IPS-15b (cell line): ENCODE measurements at regions not wholly inside any gene's neighbourhood (a gene's known extent, or its start where the extent isn't known, plus 50 kb on each side); places are given as distances from the start of the nearest gene placed in this dataset.

Source experiments
- H3K27me3 ChIP-seq: one replicate; pipeline ENCODE4 v1.6.1; 2013; ENCODE audit warnings: low read length; ENCODE audit not compliant: control insufficient read depth, insufficient read depth
- H3K36me3 ChIP-seq: one replicate; pipeline ENCODE4 v1.6.1; 2013; ENCODE audit warnings: low read length; ENCODE audit not compliant: control insufficient read depth, insufficient read depth
- H3K4me1 ChIP-seq: one replicate; pipeline ENCODE4 v1.6.1; 2013; ENCODE audit warnings: mild to moderate bottlenecking, low read length; ENCODE audit not compliant: control insufficient read depth, insufficient read depth
- H3K4me3 ChIP-seq: one replicate; pipeline ENCODE4 v1.5.1; 2013; ENCODE audit warnings: low read depth, low read length
- H3K9ac ChIP-seq: one replicate; pipeline ENCODE4 v1.6.1; 2013; ENCODE audit warnings: low read depth, mild to moderate bottlenecking, low read length
- H3K9me3 ChIP-seq: one replicate; pipeline ENCODE4 v1.6.1; 2013; ENCODE audit warnings: mild to moderate bottlenecking, low read length; ENCODE audit not compliant: control insufficient read depth, insufficient read depth

DNA sequence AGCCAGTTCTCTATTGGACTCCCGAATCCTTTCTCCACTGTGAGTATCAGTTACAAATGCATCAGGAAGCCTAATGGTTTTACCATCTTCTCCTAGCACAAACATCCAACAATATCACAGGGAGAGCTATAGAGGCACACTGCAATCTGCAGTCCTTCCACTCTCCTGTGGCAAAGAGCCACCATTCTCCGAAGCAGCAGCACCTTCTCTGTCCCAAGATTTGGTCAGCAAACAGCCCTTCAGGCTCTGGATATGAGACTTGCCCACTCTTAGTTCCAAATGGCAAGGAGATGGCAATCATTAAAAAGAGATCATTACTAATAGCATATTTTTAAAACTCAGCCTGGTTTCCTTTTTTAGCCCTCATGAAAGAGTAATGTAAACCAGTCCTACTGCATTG, 223.4 kb downstream of the HS3ST3A1 start:
- Histone ChIP-seq H3K9me3 (no peaks in the 10 kb centered on the region), H3K27me3 (no peaks in the 10 kb centered on the region), H3K9ac (no peak overlapping the region), H3K4me3 (no peak overlapping the region), H3K4me1 (no peaks in the 10 kb centered on the region), H3K36me3 (no peaks in the 10 kb centered on the region)

DNA sequence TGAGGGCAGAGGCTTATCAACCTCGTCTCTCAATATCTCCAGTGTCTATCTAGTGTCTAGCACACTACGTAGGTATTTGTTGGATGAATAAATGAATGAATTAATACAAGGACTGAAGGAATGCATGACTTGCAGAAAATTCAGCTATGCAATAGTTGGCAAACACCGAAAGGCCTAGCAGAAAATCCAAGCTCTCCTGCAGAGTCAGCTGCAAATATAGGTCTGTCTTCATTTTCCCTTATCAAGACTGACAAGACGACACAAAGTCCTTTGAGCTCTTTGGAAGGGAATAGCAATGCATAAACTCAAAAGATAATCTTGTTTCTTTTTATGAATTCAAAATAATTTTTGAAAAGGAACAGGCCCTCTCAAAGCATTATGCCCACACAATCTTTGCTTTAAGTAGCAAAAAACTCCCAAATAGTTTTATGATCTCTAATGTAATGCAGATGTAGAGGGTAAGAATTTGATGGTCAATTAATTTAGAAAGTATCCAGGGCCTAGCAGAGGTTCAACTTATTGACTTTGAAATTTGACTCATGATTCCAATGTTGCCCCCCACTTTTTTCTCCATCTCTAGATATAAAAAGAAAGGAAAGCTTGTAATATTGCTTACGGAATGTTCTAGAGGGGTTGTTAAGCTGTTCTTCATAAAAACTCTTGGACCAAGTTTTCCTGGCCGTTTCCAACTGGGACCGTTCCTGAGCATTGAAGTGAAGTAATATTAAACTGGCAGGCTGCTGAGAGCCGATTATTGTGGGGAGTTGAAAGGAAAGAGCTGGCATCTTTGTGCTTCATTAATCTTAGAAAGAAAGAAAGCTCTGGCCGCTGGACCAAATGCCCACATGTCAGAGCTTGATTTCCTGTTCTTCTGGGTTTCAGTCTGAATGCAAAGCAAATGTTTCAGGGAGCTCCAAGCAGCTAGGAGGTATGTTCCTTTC, 227.3 kb downstream of the HS3ST3A1 start:
- Histone ChIP-seq H3K9me3 (no peaks in the 10 kb centered on the region), H3K27me3 (peaks cover 4% of the 10 kb centered on the region), H3K9ac (no peak overlapping the region), H3K4me1 (no peaks in the 10 kb centered on the region), H3K36me3 (no peaks in the 10 kb centered on the region), H3K4me3 (no peak overlapping the region)

DNA sequence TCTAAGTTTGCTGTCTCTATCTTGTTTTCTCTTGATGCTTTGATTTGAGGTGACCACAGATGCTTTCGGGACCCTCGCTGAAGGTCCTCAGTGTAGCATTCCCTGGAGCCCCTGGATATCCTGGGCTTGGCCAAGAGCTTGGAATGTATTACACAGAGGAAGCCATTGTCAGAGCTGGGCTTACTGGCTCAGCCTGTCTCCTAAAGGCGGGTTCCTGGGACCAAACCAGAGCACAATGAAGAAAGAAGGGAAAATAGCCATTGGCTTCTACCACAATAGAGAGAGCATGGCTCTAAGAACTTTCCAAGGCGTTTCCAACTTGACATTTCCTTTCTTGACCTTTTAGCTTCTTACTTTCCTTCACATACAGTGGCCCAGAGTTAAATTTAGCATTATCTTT, 229.3 kb downstream of the HS3ST3A1 start:
- H3K27me3 ChIP-seq: peaks cover 4% of the 10 kb centered on the region
- no peak overlapping the region for H3K9ac ChIP-seq
- H3K4me1 ChIP-seq: no peaks in the 10 kb centered on the region
- H3K4me3 ChIP-seq: no peak overlapping the region
- no peaks in the 10 kb centered on the region for H3K36me3 ChIP-seq
- no peaks in the 10 kb centered on the region for H3K9me3 ChIP-seq

DNA sequence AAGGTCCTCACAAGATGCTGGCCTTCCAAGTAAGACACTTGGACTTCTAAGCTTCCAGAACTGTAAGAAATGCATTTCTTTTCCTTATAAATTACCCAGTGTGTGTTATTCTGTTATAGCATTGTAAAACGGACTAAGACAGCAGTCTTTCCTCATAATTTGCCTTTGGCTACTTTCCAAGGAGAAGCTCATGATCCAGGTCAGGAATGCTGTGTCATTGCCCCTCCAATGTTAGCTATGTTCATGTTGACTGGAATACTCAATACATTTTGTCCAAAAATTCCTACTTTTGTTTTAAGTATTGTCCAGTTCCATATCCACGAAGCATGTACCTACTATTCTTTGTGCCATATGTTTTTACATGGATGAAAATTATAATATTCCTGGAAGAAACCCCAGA, 234.6 kb downstream of the HS3ST3A1 start:
- no peak overlapping the region for H3K9ac ChIP-seq
- H3K4me1 ChIP-seq: no peaks in the 10 kb centered on the region
- H3K4me3 ChIP-seq: no peak overlapping the region
- H3K9me3 ChIP-seq: no peaks in the 10 kb centered on the region
- peaks cover 55% of the 10 kb centered on the region for H3K27me3 ChIP-seq
- H3K36me3 ChIP-seq: no peaks in the 10 kb centered on the region

DNA sequence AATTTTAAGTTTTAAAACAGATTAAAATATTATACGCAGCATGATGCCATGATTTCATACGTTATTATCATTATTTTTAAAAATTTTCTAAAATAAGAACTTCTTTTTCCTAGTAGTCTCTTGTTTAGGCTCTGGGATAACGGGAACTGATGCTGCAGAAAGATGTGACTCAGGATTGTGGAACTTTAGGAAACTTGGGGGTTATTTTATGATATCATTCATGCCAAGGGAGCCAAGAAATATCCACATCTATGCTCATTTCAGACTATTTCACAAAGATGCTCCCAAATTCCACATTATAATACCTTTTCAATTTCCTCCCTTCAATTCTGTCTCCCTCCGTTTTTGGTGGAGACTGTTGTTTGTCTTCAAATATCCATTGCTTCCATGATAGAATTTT, 236.4 kb downstream of the HS3ST3A1 start:
- Histone ChIP-seq H3K9ac (no peak overlapping the region), H3K36me3 (no peaks in the 10 kb centered on the region), H3K4me3 (no peak overlapping the region), H3K9me3 (no peaks in the 10 kb centered on the region), H3K27me3 (peaks cover 69% of the 10 kb centered on the region), H3K4me1 (no peaks in the 10 kb centered on the region)

DNA sequence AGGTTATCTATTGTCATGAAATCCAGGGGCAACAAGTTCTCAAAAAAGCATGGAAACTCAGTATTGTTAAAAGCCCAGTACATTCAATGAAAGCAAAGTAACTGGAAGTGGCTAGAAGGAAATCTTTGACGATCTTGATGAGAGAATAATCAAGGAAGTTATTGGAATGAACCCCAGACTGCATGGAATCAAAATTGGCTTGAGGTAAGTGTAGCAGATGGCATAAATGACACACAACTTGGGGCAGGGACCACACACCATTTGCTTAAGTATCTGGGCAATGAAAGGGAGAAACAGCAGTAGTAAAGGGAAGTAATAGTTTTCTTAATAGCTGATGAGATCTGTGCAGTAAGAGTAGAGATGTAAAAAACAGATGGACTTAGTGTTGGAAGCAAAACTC, 238.0 kb downstream of the HS3ST3A1 start:
- Histone ChIP-seq H3K4me1 (no peaks in the 10 kb centered on the region), H3K9ac (no peak overlapping the region), H3K27me3 (peaks cover 79% of the 10 kb centered on the region), H3K9me3 (no peaks in the 10 kb centered on the region), H3K4me3 (no peak overlapping the region), H3K36me3 (no peaks in the 10 kb centered on the region)

DNA sequence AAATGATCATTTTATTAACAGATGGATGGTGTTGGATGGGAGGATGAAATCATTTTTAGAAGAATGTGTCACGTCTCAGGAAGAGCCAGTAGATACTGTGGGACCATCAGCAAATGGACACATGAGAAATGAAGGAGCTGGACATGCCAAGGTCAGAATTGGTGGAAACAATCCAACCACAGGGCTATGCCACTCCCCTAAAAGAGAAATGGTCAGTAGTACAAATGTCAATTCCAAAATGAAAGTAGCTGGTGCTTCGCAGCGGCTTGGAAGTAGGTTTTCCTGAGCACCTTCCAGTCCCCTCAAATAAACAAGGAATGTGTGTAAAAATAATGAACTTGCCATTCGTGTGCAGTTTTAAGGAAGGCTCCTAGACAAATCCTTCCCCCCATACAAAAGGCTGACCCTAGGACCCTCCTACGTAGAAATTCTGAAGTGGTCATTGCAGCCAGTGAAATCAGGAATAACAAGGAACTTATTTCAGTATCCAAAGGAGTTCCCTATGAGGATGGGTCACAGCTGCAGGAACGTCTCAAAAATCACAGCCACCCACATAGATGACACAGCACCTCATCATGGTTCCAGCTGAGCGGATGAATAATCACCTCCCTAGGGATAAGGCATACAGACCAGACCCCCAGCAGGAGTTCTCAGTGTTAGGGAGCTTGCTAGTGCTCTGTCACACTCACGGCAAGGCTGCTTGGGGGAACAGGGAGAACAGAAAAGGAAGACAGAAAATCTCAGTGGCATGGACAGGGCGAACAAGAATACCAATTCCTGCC, 239.2 kb downstream of the HS3ST3A1 start:
- Histone ChIP-seq H3K4me3 (no peak overlapping the region), H3K27me3 (peaks cover 85% of the 10 kb centered on the region), H3K9ac (no peak overlapping the region), H3K9me3 (no peaks in the 10 kb centered on the region), H3K36me3 (no peaks in the 10 kb centered on the region), H3K4me1 (no peaks in the 10 kb centered on the region)

DNA sequence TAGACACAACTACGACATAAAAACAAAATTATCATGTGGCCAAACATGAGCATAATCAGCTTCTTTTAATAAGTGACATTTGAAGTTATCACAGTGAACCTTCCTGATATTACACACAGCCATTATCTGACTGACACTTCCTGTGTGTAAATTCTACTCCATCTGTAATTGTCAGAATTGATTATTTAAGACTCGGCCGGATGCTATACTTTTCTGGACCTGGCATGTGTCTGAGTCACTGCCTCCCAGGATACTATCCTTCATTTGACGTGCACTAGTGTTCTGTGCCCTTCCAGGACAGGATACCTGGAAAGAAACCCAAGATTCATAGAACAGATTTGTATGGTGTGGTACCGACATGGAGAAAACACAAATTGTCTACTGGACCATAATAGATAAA, 242.0 kb downstream of the HS3ST3A1 start:
- H3K4me3 ChIP-seq: no peak overlapping the region
- peaks cover 60% of the 10 kb centered on the region for H3K27me3 ChIP-seq
- no peaks in the 10 kb centered on the region for H3K9me3 ChIP-seq
- H3K4me1 ChIP-seq: no peaks in the 10 kb centered on the region
- no peak overlapping the region for H3K9ac ChIP-seq
- no peaks in the 10 kb centered on the region for H3K36me3 ChIP-seq

DNA sequence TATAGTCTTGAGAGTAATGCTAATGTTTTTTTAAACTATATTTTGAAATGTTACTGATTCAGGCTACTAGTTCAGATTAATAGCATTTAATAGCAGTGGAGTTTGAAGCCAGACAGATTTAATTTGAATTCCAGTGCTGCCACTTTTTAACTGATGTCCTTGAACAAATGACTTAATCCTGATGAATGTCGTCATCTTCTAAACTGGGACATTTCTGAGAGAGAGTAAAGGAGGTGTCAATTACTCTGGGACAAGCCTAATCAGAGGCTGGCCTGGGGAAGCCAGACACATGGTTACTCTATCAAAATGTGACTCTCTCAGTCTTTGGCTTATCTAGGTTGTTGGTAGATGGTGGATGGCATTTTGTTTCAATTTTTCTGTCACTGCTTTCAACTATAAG, 246.7 kb downstream of the HS3ST3A1 start:
- Histone ChIP-seq H3K9ac (no peak overlapping the region), H3K36me3 (no peaks in the 10 kb centered on the region), H3K4me3 (no peak overlapping the region), H3K9me3 (no peaks in the 10 kb centered on the region), H3K4me1 (peaks cover 2% of the 10 kb centered on the region), H3K27me3 (peaks cover 20% of the 10 kb centered on the region)

DNA sequence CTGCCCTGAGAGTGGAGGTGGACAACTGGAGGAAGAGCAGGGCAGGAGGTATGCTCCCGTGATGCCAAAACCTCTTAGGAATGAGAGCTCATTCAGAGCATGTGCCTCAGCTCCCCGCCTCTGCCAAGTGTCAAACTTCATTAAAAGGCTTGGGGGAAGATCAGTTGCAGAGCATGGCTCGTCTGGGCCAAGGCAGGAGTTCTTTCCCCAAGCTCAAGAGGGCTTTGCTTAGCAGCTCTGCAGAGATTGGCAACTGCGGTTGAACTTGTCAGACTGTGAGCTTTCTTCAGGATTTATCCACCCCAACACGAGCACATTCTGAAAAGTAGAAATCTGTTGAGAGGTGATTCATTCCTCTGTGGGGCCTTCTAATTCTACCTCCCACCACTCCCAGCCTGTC, 248.1 kb downstream of the HS3ST3A1 start:
- Histone ChIP-seq H3K27me3 (peaks cover 11% of the 10 kb centered on the region), H3K9me3 (no peaks in the 10 kb centered on the region), H3K4me3 (no peak overlapping the region), H3K36me3 (no peaks in the 10 kb centered on the region), H3K9ac (no peak overlapping the region), H3K4me1 (peaks cover 2% of the 10 kb centered on the region)

DNA sequence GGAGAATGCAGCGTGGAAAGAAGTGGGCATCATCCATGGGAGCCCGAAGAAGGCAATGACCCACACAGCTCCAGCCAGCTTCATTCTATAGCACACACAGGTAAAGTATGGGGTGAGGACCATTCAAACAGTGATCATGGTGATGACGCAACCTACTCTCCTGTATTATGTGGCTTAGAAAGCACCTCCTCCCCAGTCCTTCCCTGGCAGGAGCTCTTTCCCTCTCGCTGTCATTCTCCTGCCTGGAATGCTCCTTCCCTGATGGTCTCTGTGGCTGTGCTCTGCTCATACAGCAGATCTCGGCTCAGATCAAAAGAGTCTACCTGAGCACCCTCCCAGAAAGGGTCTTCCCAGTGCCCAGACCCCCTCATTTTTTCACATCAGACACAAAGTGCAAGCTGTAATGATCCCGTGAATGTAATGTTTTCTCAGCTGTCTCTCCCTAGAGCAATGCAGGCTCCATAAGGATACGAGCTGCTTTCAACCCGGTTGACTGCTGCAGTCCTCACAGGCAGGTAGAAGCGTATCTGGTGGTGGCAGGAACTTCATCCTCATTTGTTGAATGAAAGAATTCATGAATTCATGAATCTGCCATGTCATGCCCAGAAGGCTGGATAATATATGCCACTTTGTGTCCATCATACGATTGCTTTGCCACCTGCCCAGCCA, 248.8 kb downstream of the HS3ST3A1 start:
- Histone ChIP-seq H3K27me3 (peaks cover 7% of the 10 kb centered on the region), H3K4me1 (peaks cover 2% of the 10 kb centered on the region), H3K9ac (no peak overlapping the region), H3K9me3 (no peaks in the 10 kb centered on the region), H3K36me3 (no peaks in the 10 kb centered on the region), H3K4me3 (no peak overlapping the region)
